Fibroblast of upper back skin (primary cell): ENCODE measurements at regions not wholly inside any gene's neighbourhood (a gene's known extent, or its start where the extent isn't known, plus 50 kb on each side); places are given as distances from the start of the nearest gene placed in this dataset.
"Not testable (repeated sequence)": the region's sequence is repeated elsewhere in the genome, so short reads cannot be mapped to it uniquely, and the experiment has no call there.

ENCODE experiments used
- DNase-seq: peaks from one replicate; pipeline ENCODE4 v3.0.0-alpha.2; 2013

GRCh38 chr9:94033383-94033782 is 50.9 kb upstream of the PTPDC1 start:
- DNase-seq = no peak

DNA sequence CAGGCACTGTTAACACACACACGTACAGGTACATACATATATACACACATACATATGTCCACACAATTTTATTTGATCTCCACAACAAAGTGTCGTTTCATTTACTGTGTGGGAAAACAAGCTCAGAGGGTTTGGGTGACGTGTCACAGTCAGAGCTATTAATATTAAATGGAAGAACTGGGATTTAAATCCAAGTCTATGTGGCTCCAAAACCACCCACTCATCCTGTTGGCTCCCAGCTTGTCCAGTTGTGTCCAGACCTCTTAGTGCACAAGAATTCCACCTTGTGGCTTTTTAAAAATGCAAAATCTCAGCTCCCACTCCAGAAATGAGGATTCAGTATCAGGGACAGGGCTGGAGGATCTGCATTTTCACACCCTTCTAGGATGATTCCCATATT is 52.3 kb upstream of the PTPDC1 start:
- DNase-seq = no peak

GRCh38 chr9:94031380-94031779 is 52.9 kb upstream of the PTPDC1 start:
- DNase-seq = no peak

DNA sequence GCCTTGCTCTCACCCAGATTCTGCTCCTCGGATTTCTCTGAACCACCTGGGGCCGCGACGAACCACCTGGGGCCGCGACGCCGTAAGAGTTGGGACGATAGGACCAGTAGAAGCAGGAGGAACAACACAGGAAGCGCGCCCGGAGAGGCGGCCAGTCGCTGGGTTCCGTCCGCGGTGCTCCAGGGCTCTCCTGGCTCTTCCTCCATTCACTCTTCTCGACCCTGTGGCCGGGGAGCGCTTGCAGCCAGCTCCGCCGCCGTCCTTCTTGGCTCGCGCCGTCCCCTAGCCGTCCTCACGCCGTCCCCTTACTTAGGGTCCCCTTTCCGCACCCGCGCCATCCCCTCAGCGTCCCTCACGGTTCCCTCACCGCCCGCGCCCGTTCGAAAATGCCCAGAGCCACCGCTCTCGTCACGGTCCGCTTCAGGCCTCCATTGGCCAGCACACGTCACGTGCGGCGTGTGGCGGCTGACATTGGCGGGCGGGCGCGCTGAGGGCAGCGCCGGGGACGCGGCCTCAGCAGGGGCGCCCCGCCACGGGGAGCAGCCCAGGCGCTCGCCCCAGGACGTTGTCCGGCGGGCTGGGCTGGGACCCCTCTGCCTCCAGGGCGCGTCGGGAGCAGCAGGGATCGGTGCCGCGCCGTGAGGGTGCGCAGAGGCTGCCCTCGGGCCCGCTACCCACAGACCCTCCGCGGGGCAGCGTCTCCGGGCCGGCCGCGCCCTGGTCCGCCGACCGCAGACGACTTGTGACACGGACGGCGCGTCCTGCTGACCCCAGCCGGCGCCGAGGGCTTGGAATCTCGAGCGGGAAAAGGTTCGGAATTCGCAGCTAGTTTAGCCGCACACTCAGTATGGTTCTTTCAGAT is 53.7 kb upstream of the PTPDC1 start:
- peak; percentile 83 for DNase-seq

DNA sequence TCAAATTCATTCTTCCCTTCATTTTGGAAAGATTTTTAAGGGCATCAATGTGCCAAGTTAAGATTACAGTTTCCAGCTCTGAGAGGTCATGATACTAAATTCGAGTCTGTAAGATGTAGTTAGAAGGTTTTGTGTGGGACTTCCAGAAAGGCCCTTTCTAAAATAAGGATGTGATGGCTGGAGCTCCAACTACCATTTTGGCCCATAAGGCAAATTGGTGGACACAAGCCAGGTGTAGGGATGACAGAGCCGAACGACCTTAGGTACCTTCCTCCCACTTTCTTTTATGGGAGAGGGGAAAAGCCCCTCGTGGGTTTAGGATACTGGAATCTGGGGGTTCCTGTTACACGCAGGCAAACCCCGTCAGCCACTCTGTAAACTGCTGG is 54.3 kb upstream of the PTPDC1 start:
- DNase-seq = no peak

GRCh38 chr9:94026816-94027215 is 57.4 kb upstream of the PTPDC1 start:
- DNase-seq = no peak

DNA sequence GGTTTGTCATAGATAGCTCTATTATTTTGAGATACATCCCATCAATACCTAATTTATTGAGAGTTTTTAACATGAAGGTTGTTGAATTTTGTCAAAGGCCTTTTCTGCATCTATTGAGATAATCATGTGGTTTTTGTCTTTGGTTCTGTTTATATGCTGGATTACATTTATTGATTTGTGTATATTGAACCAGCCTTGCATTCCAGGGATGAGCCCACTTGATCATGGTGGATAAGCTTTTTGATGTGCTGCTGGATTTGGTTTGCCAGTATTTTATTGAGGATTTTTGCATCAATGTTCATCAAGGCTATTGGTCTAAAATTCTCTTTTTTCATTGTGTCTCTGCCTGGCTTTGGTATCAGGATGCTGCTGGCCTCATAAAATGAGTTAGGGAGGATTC is 61.8 kb upstream of the PTPDC1 start:
- DNase-seq = not testable (repeated sequence)

DNA sequence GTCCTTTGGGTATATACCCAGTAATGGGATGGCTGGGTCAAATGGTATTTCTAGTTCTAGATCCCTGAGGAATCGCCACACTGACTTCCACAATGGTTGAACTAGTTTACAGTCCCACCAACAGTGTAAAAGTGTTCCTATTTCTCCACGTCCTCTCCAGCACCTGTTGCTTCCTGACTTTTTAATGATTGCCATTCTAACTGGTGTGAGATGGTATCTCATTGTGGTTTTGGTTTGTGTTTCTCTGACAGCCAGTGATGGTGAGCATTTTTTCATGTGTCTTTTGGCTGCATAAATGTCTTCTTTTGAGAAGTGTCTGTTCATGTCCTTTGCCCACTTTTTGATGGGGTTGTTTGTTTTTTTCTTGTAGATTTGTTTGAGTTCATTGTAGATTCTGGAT is 63.4 kb upstream of the PTPDC1 start:
- not testable (repeated sequence) for DNase-seq

GRCh38 chr9:94018628-94019027 is 63.5 kb upstream of the BARX1 start:
- DNase-seq = peak; percentile 69

- peak; percentile 40 for DNase-seq
Observed at GRCh38 chr9:94017939-94018531, 62.9 kb upstream of the BARX1 start.

- DNase-seq = no peak
Observed at GRCh38 chr9:94016744-94017143, 61.6 kb upstream of the BARX1 start.

- no peak for DNase-seq
Observed at GRCh38 chr9:94014920-94015319, 59.8 kb upstream of the BARX1 start.

DNA sequence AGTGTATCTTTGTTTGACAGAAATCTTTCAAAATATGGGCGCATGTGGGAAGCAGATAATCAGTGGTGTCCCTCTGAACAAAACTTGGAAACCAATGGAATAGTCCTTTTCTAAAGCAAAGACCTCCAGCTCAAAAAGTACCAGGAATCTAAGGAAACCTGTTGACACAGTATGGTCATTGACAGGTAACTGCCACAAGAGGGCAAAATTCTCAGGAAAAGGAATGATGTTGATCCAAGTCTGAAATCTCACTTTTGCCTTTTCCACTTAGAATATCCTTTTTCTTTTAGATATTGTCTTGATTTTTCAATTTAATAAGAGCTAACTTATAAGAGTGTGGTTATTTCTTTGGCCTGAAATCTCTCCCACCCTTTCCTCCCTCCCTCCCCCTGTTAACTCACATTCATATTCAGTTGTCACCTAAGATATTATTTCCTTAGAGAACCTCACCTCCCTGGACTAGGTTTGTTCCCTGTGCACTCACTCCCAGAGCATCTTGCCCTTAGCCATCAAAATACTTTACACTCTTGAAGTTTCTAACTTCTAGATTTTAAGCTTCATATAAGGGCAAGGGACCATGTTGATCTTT is 59.0 kb upstream of the BARX1 start:
- peak; percentile 31 for DNase-seq

DNA sequence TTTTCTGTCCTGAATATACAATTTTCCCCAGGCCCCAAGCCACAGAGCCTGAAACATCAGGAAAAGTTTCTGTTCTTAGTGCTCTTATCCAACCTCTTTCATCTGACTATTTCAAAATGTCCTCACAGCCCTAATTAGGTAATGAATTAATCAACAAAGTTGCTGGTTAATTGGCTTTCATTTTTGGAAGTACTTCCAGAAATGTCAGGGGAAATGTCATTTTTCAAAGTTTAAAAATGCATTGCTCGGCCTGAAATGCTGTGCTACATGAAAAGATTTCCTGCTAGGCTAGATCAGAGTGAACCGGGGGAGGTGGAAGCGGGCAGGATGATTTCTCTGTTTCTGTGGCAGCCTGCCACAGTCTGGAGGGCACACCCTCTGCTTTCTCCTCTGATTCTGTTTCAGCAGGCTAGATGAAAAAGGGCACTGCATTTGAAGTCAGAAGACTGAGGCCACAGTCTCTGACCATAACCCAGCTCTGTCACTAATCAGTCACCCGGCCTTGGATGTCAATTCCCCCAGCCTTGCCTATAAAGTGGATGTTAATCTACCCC is 55.9 kb upstream of the BARX1 start:
- DNase-seq = no peak

DNA sequence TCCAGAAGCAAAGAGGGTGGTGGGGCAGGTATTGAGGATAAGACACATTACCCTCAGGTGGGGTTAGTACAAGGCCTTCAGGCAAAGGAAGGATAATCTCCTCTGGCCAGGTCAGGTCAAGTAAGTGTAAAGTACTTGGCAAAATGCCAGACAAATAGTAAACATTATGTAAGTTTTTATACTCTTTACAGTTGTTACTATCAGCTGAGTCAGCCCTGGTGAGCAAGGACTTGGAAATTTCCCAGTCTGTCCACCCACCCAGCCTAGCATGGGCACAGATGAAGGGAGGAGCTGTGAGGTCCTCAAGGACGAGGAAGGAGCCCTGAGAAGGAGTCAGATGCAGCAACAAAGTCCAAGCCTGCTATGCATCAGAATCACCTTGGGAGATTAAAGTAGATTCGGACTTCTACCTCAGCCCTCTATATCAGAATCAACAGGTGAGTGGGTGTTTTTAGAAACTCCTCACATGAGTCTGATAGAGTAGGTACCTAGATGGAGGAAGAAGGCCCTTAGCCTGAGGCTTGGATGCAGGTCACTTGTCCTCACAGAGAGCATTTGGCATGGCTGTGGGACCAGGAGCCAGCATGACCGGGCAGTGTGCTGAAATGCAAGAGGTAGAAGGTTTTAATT is 50.2 kb upstream of the BARX1 start:
- no peak for DNase-seq
